GM23338 (cell line): ENCODE measurements at regions not wholly inside any gene's neighbourhood (a gene's known extent, or its start where the extent isn't known, plus 50 kb on each side); places are given as distances from the start of the nearest gene placed in this dataset.

ENCODE experiments used
- ATAC-seq: fragments of 200-7000 bp; cut with Tn5 transposase; 3 replicates; pipeline ENCODE4 v1.9.1; 2020
- DNase-seq: peaks from one replicate; pipeline ENCODE4 v3.0.0-alpha.2; 2015; ENCODE audit warnings: low spot score
- H2AFZ ChIP-seq: fragments of 200-600 bp; sonication (generic); 2 replicates; pipeline ENCODE4 v1.8.0; 2016; ENCODE audit warnings: antibody characterized with exemption, mild to moderate bottlenecking, moderate library complexity
- H3F3A ChIP-seq: fragments of 200-600 bp; sonication (generic); replicated peaks from 2 replicates; pipeline ENCODE4 v1.8.0; 2017; ENCODE audit warnings: antibody characterized with exemption, mixed run types, low read depth
- H3K27ac ChIP-seq: fragments of 200-600 bp; sonication (generic); 2 replicates; pipeline ENCODE4 v1.6.1; 2016; ENCODE audit warnings: low read depth
- H3K27me3 ChIP-seq: fragments of 200-600 bp; sonication (generic); 2 replicates; pipeline ENCODE4 v1.8.0; 2016; ENCODE audit warnings: mild to moderate bottlenecking, mixed run types, moderate library complexity; ENCODE audit not compliant: insufficient read depth
- H3K36me3 ChIP-seq: fragments of 200-600 bp; sonication (generic); 2 replicates; pipeline ENCODE4 v1.8.0; 2016; ENCODE audit warnings: mild to moderate bottlenecking; ENCODE audit not compliant: insufficient read depth
- H3K4me1 ChIP-seq: fragments of 200-600 bp; sonication (generic); 2 replicates; pipeline ENCODE4 v1.8.0; 2016; ENCODE audit warnings: mild to moderate bottlenecking, moderate library complexity; ENCODE audit not compliant: insufficient read depth
- H3K4me2 ChIP-seq: fragments of 200-600 bp; sonication (generic); 2 replicates; pipeline ENCODE4 v1.7.1; 2017; ENCODE audit warnings: mixed run types
- H3K4me3 ChIP-seq: fragments of 200-600 bp; sonication (generic); 2 replicates; pipeline ENCODE4 v1.6.1; 2016; ENCODE audit warnings: mixed run types
- H3K79me2 ChIP-seq: fragments of 200-600 bp; sonication (generic); replicated peaks from 2 replicates; pipeline ENCODE4 v1.8.0; 2017; ENCODE audit warnings: mild to moderate bottlenecking; ENCODE audit not compliant: insufficient read depth
- H3K9me2 ChIP-seq: fragments of 200-600 bp; sonication (generic); 2 replicates; pipeline ENCODE4 v1.8.0; 2017; ENCODE audit not compliant: insufficient read depth
- H4K20me1 ChIP-seq: fragments of 200-600 bp; sonication (generic); replicated peaks from 2 replicates; pipeline ENCODE4 v1.8.0; 2017; ENCODE audit warnings: mild to moderate bottlenecking; ENCODE audit not compliant: insufficient read depth
- H3K27ac Mint-ChIP-seq: 2 replicates; pipeline ENCODE4 v1.8.0; 2020; ENCODE audit warnings: inconsistent platforms, mild to moderate bottlenecking, moderate library complexity, mixed read lengths
- H3K27me3 Mint-ChIP-seq: 3 replicates; pipeline ENCODE4 v1.8.0; 2022; ENCODE audit warnings: low read depth, mild to moderate bottlenecking, moderate library complexity, mixed read lengths, inconsistent platforms; ENCODE audit not compliant: insufficient read depth, poor library complexity
- H3K36me3 Mint-ChIP-seq: 3 replicates; pipeline ENCODE4 v1.8.0; 2021; ENCODE audit warnings: low read depth, mild to moderate bottlenecking, inconsistent platforms, moderate library complexity, mixed read lengths
- H3K4me1 Mint-ChIP-seq: 3 replicates; pipeline ENCODE4 v1.8.0; 2020; ENCODE audit warnings: mild to moderate bottlenecking, inconsistent platforms, mixed read lengths
- H3K4me3 Mint-ChIP-seq: 3 replicates; pipeline ENCODE4 v1.8.0; 2021; ENCODE audit warnings: moderate library complexity, mild to moderate bottlenecking, inconsistent platforms, mixed read lengths
- H3K9me3 Mint-ChIP-seq: 3 replicates; pipeline ENCODE4 v1.8.0; 2020; ENCODE audit warnings: moderate library complexity, mild to moderate bottlenecking, inconsistent platforms, mixed read lengths
- EZH2 ChIP-seq: fragments of 200-600 bp; sonication (generic); IDR thresholded peaks from one replicate; pipeline ENCODE4 v1.8.0; 2017; ENCODE audit warnings: antibody characterized with exemption, mild to moderate bottlenecking, low read depth; ENCODE audit not compliant: unreplicated experiment
- NANOG ChIP-seq: IDR thresholded peaks from 2 replicates; pipeline ENCODE4 v1.6.1; 2016; ENCODE audit warnings: antibody characterized with exemption, borderline replicate concordance
- POLR2AphosphoS5 ChIP-seq: IDR thresholded peaks from 2 replicates; pipeline ENCODE4 v1.6.1; 2016; ENCODE audit warnings: antibody characterized with exemption, low read depth
- STAT1 ChIP-seq: IDR thresholded peaks from one replicate; pipeline ENCODE4 v1.6.1; 2016; ENCODE audit warnings: antibody characterized with exemption; ENCODE audit not compliant: unreplicated experiment
- ZNF114 ChIP-seq: fragments of 250-450 bp; sonication (Bioruptor Pico); IDR thresholded peaks from 2 replicates; pipeline ENCODE4 v1.5.0; 2020; ENCODE audit warnings: mild to moderate bottlenecking, moderate library complexity
- ZNF331 ChIP-seq: fragments of 250-450 bp; sonication (Bioruptor Pico); IDR thresholded peaks from 2 replicates; pipeline ENCODE4 v1.5.0; 2020; ENCODE audit warnings: low read depth, mild to moderate bottlenecking, moderate library complexity
- TF ChIP-seq, protein P1 (sequence below): IDR thresholded peaks from 2 replicates; pipeline ENCODE4 v1.6.1; 2016; ENCODE audit warnings: antibody characterized with exemption
- TF ChIP-seq, protein P2 (sequence below): IDR thresholded peaks from one replicate; pipeline ENCODE4 v1.6.1; 2018; ENCODE audit warnings: antibody characterized with exemption; ENCODE audit not compliant: unreplicated experiment
- TF ChIP-seq, protein P3 (sequence below): fragments of 250-450 bp; sonication (Bioruptor Pico); IDR thresholded peaks from 2 replicates; pipeline ENCODE4 v1.5.0; 2020; ENCODE audit warnings: mild to moderate bottlenecking, moderate library complexity

DNA sequence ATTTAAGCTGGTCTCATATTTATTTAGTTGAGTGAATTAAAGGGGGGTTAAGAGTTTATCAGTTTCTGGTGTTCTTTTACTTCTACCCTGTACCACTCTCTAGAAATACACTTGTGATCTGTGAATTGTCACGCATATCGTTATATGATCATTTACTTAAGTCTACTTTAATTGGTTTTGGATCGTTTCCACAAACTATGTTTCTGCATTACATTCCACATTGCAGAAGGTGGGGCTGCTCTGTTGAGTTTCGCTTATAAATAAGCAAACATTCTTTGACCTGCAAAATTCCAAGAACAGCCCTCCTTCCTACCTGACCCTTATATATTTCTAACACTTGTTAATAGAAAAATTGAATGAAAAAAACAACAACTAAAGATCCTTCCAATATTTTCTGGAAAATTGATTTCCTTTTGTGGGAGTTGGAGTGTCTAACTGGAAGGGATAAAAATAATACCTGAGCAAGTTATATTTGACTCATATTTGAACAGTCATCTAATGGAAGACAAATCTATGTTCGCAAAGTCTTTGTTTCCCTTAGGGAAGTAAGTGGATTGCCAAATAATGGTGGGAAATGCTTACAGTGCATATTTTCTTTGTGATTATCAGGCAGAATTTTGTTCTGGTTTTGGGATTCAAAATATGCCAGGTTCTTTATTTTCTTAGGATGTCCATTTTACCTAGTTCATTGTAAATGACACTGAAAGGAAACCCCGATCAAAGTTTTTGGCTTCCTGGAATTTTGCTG is 152.7 kb downstream of the RELL1 start:
- H3K4me3 Mint-ChIP-seq, result no peak overlapping the region
- Histone ChIP-seq H3K27ac (no peak overlapping the region), H3K79me2 (no peaks in the 10 kb centered on the region), H3K36me3 (no peaks in the 10 kb centered on the region), H3K27me3 (no peaks in the 10 kb centered on the region), H3K4me1 (no peaks in the 10 kb centered on the region), H4K20me1 (no peaks in the 10 kb centered on the region), H3K4me2 (no peak overlapping the region), H3F3A (no peaks in the 10 kb centered on the region), H3K4me3 (no peak overlapping the region), H2AFZ (no peak overlapping the region), H3K9me2 (0 out of 2 replicates have a peak, but pooled peaks cover 5% of the 10 kb centered on the region)
- ATAC-seq, result no peak
- H3K27me3 Mint-ChIP-seq, result peaks cover 2% of the 10 kb centered on the region
- H3K36me3 Mint-ChIP-seq, result no peaks in the 10 kb centered on the region
- H3K9me3 Mint-ChIP-seq, result no peaks in the 10 kb centered on the region
- no peak for DNase-seq
- TF ChIP-seq ZNF331 (CRISPR knock-in tag) (no peak), STAT1 (no peak), EZH2 (no peak), NANOG (no peak), POLR2AphosphoS5 (no peak), ZNF114 (no peak)
- TF ChIP-seq, protein P1, sequence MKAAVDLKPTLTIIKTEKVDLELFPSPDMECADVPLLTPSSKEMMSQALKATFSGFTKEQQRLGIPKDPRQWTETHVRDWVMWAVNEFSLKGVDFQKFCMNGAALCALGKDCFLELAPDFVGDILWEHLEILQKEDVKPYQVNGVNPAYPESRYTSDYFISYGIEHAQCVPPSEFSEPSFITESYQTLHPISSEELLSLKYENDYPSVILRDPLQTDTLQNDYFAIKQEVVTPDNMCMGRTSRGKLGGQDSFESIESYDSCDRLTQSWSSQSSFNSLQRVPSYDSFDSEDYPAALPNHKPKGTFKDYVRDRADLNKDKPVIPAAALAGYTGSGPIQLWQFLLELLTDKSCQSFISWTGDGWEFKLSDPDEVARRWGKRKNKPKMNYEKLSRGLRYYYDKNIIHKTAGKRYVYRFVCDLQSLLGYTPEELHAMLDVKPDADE, result no peak
- TF ChIP-seq, protein P2, sequence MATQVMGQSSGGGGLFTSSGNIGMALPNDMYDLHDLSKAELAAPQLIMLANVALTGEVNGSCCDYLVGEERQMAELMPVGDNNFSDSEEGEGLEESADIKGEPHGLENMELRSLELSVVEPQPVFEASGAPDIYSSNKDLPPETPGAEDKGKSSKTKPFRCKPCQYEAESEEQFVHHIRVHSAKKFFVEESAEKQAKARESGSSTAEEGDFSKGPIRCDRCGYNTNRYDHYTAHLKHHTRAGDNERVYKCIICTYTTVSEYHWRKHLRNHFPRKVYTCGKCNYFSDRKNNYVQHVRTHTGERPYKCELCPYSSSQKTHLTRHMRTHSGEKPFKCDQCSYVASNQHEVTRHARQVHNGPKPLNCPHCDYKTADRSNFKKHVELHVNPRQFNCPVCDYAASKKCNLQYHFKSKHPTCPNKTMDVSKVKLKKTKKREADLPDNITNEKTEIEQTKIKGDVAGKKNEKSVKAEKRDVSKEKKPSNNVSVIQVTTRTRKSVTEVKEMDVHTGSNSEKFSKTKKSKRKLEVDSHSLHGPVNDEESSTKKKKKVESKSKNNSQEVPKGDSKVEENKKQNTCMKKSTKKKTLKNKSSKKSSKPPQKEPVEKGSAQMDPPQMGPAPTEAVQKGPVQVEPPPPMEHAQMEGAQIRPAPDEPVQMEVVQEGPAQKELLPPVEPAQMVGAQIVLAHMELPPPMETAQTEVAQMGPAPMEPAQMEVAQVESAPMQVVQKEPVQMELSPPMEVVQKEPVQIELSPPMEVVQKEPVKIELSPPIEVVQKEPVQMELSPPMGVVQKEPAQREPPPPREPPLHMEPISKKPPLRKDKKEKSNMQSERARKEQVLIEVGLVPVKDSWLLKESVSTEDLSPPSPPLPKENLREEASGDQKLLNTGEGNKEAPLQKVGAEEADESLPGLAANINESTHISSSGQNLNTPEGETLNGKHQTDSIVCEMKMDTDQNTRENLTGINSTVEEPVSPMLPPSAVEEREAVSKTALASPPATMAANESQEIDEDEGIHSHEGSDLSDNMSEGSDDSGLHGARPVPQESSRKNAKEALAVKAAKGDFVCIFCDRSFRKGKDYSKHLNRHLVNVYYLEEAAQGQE, result no peak
- TF ChIP-seq, protein P3, sequence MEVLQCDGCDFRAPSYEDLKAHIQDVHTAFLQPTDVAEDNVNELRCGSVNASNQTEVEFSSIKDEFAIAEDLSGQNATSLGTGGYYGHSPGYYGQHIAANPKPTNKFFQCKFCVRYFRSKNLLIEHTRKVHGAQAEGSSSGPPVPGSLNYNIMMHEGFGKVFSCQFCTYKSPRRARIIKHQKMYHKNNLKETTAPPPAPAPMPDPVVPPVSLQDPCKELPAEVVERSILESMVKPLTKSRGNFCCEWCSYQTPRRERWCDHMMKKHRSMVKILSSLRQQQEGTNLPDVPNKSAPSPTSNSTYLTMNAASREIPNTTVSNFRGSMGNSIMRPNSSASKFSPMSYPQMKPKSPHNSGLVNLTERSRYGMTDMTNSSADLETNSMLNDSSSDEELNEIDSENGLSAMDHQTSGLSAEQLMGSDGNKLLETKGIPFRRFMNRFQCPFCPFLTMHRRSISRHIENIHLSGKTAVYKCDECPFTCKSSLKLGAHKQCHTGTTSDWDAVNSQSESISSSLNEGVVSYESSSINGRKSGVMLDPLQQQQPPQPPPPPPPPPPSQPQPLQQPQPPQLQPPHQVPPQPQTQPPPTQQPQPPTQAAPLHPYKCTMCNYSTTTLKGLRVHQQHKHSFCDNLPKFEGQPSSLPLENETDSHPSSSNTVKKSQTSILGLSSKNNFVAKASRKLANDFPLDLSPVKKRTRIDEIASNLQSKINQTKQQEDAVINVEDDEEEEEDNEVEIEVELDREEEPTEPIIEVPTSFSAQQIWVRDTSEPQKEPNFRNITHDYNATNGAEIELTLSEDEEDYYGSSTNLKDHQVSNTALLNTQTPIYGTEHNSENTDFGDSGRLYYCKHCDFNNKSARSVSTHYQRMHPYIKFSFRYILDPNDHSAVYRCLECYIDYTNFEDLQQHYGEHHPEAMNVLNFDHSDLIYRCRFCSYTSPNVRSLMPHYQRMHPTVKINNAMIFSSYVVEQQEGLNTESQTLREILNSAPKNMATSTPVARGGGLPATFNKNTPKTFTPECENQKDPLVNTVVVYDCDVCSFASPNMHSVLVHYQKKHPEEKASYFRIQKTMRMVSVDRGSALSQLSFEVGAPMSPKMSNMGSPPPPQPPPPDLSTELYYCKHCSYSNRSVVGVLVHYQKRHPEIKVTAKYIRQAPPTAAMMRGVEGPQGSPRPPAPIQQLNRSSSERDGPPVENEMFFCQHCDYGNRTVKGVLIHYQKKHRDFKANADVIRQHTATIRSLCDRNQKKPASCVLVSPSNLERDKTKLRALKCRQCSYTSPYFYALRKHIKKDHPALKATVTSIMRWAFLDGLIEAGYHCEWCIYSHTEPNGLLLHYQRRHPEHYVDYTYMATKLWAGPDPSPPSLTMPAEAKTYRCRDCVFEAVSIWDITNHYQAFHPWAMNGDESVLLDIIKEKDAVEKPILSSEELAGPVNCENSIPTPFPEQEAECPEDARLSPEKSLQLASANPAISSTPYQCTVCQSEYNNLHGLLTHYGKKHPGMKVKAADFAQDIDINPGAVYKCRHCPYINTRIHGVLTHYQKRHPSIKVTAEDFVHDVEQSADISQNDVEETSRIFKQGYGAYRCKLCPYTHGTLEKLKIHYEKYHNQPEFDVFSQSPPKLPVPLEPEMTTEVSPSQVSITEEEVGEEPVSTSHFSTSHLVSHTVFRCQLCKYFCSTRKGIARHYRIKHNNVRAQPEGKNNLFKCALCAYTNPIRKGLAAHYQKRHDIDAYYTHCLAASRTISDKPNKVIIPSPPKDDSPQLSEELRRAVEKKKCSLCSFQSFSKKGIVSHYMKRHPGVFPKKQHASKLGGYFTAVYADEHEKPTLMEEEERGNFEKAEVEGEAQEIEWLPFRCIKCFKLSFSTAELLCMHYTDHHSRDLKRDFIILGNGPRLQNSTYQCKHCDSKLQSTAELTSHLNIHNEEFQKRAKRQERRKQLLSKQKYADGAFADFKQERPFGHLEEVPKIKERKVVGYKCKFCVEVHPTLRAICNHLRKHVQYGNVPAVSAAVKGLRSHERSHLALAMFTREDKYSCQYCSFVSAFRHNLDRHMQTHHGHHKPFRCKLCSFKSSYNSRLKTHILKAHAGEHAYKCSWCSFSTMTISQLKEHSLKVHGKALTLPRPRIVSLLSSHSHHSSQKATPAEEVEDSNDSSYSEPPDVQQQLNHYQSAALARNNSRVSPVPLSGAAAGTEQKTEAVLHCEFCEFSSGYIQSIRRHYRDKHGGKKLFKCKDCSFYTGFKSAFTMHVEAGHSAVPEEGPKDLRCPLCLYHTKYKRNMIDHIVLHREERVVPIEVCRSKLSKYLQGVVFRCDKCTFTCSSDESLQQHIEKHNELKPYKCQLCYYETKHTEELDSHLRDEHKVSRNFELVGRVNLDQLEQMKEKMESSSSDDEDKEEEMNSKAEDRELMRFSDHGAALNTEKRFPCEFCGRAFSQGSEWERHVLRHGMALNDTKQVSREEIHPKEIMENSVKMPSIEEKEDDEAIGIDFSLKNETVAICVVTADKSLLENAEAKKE (CRISPR knock-in tag), result no peak
- H3K4me1 Mint-ChIP-seq, result peaks cover 3% of the 10 kb centered on the region; the same call in 2 of the 3 replicates
- H3K27ac Mint-ChIP-seq, result no peak overlapping the region
